Eye (tissue), 1 donor: ENCODE measurements at regions not wholly inside any gene's neighbourhood (a gene's known extent, or its start where the extent isn't known, plus 50 kb on each side); places are given as distances from the start of the nearest gene placed in this dataset.

Experiments
- DNase-seq: peaks from one replicate; pipeline ENCODE4 v3.0.0-alpha.2; 2015

GRCh38 chr17:71917715-71918114 is 203.1 kb upstream of the SOX9 start:
- DNase-seq, result no peak

DNA sequence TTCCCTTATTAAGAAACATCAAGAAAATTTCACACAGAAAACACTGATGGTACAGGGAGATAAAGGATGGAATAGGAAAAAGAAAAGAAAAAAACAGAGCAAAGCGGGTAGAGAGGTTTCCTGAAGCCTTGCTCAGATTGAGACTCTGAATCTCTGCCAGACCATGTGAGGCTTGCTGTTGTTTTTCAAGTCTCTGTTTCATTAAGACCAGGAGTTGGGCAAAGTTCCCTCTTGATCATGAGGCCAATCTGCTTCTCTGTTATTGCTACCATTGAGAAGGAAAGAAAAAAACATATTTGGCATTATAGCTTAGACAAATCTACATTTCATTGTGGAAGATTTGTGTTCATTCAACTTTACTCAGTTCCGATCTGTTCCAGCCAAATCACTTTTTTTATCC is 201.6 kb upstream of the SOX9 start:
- DNase-seq, result peak; percentile 59

GRCh38 chr17:71919896-71920295 is 200.9 kb upstream of the SOX9 start:
- DNase-seq, result no peak

DNA sequence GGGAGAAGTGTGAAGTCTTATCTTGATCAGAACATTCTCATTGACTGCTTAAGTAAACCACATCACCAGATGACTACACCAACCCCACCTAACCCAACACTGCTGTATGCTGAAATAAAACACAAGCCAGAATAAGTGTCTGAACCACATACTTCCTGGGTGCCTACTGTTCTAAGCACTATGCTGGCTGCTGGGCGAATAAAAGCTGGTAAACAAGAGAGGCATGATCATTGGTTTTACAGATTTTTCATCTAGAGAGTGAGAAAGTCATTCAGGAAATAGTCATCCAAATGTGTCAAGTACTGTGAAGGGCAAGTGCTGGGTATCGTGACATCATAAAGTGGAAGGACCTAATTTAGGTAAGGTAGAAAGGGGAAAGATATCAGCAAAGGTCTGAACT is 199.0 kb upstream of the SOX9 start:
- no peak for DNase-seq

- DNase-seq, result no peak
Measured at GRCh38 chr17:71922439-71922838, 198.4 kb upstream of the SOX9 start.

DNA sequence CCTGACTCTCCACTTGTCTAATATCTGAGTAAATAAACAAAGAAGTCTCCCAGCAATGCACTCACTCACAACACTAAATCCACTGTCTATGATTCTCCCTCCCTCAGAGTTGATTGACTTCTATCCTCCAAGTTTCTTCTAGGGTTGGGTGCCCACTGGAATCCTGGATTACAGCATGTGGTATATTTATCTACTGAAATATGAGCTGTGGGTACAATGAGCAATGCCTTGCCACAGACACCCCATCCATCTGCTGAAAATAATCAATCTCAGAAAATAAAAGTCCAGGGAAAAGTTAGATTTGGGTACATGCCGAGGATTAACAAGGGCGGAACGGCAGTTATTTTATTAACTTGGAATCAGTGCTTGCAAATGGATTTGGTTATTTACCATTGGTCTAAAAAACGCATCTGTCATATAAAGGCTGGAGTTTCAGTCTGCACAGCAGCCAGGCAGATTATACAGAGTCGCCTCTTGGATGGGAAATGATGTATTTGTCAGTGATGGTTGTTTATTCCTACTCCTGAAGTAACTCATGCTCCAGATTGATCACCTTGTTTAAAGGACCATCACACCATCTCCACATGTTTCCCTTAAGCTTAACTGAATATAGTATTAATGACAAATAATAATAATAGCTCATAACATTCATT is 193.9 kb upstream of the SOX9 start:
- no peak for DNase-seq

DNA sequence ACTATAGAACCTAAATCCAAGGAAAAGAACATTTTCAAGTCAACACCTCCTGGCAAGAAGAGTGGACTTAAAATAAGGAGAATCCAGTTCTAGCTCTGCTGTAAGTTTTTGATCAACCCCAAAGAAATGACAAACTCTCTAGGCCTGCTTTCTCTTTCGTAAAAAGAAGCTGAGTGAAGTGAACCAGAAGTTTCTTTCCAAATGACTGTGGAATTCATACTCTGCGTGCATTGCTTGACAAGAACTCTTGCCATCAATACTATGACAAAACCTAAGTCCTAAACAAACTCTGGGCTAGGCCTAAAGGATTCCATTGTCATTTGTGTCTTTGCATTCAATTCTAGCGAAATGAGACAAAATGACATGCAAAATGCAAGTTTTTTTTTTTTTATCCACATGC is 187.5 kb upstream of the SOX9 start:
- no peak for DNase-seq

DNA sequence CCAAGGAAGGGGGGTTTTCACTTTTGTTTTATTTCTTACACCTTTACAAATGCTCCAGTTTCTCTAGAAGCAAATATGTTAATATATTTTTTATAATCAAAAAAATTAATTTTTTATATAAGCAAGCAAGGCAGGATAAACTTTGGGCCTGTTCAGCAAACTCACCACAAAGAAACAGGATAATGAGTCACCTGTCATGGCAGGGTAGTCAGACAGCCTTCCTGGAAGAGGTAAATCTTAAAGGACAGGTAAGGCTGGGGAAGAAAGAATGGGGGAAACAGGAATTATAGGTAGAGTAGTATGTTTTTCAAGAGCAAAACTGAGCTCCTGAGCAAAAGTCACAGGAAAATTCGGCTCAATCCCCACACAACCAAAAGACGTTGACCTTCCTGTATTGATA is 186.3 kb upstream of the SOX9 start:
- DNase-seq, result no peak

DNA sequence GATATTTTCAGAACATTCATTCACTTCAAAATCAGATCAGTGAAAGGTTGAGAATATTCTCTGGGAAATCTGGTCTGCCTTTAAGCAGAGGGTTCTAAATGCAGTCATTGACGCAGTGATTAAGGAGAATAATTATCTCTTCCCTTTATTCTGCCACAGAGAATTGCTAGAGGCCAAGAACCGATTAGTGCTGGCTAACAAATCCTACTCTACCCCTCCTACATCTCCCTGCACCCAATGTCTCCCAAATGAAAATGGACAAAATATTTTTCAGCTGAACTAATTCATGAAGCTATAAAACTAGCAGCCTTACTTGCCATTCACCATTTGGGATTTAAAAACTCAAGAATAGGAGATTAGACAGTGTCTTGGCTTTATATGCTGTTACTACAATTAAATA is 185.5 kb upstream of the SOX9 start:
- no peak for DNase-seq

GRCh38 chr17:71936977-71937376 is 183.8 kb upstream of the SOX9 start:
- DNase-seq, result no peak

GRCh38 chr17:71937914-71938313 is 182.9 kb upstream of the SOX9 start:
- DNase-seq, result no peak

DNA sequence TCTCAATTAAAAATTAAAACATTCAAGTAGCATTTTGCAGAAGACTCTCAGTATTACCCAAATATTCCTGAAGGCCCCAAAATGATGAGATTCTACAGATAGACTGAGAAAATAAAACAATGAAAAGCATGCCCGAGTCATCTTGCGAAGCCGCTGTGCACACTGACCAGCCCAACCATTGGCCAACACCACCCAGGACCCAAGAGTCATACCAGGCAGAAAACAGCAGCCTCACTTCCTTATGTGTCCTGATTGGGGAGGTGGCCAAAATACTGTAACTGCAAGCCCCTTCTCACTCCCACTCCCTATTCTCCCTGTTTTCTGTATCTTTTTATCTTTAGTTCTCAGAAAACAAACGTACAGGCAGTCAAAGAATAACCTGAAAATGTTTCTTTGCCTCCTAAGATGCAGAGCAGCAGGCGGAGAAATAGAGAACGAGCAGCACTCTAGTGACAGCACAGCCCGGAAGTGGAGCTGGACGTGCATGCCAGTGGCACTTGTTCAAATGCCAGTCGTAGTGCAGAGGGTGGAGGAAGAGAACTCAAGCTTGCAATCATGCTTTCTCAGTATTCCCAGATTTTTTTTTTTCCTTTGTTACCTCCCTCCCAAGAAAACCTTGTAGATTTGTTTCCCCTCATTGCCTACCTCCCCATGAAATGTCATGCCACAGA is 182.3 kb upstream of the SOX9 start:
- DNase-seq, result no peak

DNA sequence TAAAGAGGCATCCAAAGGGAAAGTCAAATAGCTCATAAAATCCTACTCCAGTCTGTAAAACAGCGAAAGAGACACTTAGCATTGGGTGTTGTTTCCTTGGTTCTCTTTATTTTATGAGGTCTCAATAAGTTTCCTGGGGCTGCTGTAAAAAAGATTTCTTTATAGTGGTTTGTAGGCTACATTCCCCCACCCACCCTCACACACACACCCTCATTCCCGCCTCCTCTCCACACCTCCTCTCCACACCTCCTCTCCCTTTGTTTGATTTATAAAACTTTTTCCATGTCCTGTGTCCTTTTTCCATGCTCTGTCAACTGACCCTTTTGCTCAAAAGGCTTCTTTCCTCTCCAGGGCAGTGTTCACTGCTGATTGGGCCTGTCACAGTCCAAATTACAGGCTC is 178.9 kb upstream of the SOX9 start:
- DNase-seq, result no peak

DNA sequence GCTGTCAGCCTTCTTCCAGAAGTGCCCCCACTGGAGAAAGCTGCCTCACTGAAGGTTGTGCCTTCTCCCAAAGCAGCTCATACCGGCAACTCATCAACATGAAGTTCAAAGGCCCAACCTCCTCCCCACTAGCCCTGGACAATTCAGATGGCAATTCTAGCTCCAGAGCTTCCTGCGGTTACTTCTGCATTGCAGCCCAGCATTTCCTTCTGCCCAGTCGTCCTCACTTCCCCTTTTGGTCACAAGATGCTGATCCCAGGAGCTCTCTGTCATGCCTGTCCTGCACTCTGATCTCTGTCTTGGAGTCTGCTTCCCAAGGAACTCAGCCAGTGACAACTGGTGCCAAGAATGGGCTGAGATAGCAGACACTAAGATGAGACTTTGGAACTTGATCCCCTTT is 178.2 kb upstream of the SOX9 start:
- no peak for DNase-seq

DNA sequence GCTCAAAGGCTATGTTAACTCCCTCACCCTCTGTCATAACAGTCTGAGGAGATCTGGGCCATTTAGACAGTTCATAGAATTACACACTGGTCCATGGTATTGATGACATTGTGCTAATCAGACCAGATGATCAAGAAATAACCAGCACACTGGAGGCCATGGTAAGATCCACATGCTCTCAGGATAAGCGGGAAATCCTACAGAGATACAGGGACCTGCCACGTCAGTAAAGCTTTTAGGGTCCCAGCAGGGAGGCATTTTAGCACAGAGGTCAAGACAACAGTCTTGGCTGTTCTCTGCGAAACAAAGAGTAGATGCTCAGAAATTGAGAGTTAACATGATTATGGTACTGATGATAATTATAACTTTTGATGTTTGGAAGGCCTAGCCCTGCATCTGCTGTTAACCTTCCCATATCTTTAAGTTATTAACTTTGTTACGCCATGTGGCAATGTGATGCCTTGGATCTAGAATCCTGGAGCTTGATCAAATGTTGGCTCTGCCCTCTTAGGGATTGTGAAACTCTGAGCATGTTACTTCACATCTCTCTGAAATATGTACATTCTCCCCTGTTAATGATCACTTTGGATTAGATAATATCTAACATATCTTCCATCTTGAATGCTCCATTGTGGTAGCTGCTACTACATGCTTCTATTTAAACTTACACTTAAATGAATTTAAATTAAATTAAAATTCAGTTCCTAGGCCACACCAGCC is 172.0 kb upstream of the SOX9 start:
- no peak for DNase-seq

DNA sequence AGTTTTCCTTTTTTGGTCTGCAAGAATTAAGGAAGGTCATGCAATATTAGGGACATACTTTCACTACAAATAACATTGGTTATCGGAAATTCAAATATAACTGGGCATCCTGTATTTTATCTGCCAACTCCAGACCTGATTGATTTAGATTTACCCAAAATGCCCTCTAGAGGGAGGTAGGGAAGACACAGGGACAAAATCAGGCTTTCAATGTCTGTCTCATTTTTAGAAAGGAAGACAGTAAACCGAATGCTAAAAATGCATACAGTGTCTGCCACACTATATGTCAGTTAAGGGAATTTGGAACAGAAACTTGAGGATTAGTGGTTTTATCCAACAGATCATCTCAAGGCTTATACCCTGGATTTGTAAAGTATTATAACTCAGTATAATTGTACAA is 161.7 kb upstream of the SOX9 start:
- no peak for DNase-seq

GRCh38 chr17:71963351-71963750 is 157.5 kb upstream of the SOX9 start:
- DNase-seq, result no peak

GRCh38 chr17:71963791-71964190 is 157.0 kb upstream of the SOX9 start:
- DNase-seq, result no peak

GRCh38 chr17:71964559-71964958 is 156.3 kb upstream of the SOX9 start:
- no peak for DNase-seq

- no peak for DNase-seq
Measured at GRCh38 chr17:71966055-71966454, 154.8 kb upstream of the SOX9 start.

- DNase-seq, result no peak
Measured at GRCh38 chr17:71966459-71967313, 154.1 kb upstream of the SOX9 start.

DNA sequence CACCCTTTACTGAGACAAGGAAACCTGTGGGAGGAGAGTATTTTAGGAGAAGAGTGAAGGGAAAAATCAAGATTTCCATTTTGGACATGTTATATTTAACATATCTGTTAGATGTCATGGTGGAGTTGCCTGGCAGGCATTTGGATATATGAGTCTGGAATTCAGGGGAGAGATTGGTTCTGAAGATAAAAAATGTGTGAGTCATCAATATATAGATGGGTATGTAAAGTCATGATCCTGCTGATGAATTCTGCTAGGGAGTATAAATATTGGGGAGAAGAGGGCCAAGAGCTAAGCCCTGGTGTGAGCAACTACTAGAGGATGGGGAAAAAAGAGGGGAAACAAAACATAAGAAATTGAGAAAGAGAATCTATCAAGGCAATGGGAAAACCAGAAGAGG is 151.3 kb upstream of the SOX9 start:
- no peak for DNase-seq

DNA sequence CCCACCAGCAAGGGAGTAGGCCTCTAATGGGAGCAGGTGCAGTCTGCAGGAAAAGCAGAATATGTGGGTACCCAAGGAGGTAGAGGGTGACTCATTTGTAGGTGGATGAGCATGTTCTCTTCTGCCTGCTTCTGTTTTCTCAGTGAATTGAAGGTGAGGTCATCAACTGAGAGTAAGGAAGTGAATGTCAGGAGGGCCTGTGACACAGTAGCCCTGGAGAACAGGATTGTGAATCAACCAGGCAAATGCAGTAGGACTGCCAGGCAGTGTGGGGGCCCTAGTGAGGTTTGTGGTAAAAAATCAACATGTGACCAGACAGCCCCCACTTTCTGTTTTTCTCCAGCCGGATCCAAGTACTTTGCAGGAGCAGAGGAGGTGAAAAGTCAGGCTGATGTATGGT is 150.5 kb upstream of the SOX9 start:
- DNase-seq, result no peak
